OCI-LY7 (cell line): ENCODE measurements at regions not wholly inside any gene's neighbourhood (a gene's known extent, or its start where the extent isn't known, plus 50 kb on each side); places are given as distances from the start of the nearest gene placed in this dataset.
"Not testable (repeated sequence)": the region's sequence is repeated elsewhere in the genome, so short reads cannot be mapped to it uniquely, and the experiment has no call there.

Source experiments
- BruUV-seq: library from RNA; stranded (reverse); fragments of 400-500 nt; replicated peaks from 2 replicates; lab custom pipeline; 2021; lab: Mats Ljungman, UMichigan
- CTCF ChIA-PET: fragments of 300-600 bp; sonication (Branson Sonifier 250); formaldehyde crosslinking; loops from one replicate; lab custom pipeline; 2022; ENCODE audit warnings: antibody characterized with exemption; ENCODE audit not compliant: unreplicated experiment; lab: Charles Lee
- POLR2A ChIA-PET: fragments of 300-600 bp; sonication (Branson Sonifier 250); formaldehyde crosslinking; loops from one replicate; lab custom pipeline; 2022; ENCODE audit warnings: antibody characterized with exemption; lab: Charles Lee
- DNase-seq: peaks from one replicate; pipeline ENCODE4 v3.0.0-alpha.2; 2015; ENCODE audit warnings: low spot score
- H2AFZ ChIP-seq: fragments of 200-600 bp; sonication (generic), shearing (Covaris generic); 2 replicates; pipeline ENCODE4 v1.6.1; 2014; ENCODE audit warnings: mild to moderate bottlenecking, antibody characterized with exemption, low read length, moderate library complexity
- H3K27ac ChIP-seq: fragments of 200-600 bp; sonication (generic); 2 replicates; pipeline ENCODE4 v1.5.1; 2014; ENCODE audit warnings: mixed run types, low read depth, mild to moderate bottlenecking, moderate library complexity, low read length, inconsistent platforms; ENCODE audit not compliant: poor library complexity, severe bottlenecking
- H3K36me3 ChIP-seq: fragments of 200-600 bp; sonication (generic); 2 replicates; pipeline ENCODE4 v1.6.1; 2014; ENCODE audit warnings: mild to moderate bottlenecking, antibody characterized with exemption, low read length, moderate library complexity, mixed read lengths; ENCODE audit not compliant: insufficient read depth
- H3K4me1 ChIP-seq: fragments of 200-600 bp; sonication (generic); 2 replicates; pipeline ENCODE4 v1.5.1; 2014; ENCODE audit warnings: mild to moderate bottlenecking, low read length; ENCODE audit not compliant: insufficient read depth, poor library complexity, severe bottlenecking
- H3K4me2 ChIP-seq: fragments of 200-600 bp; sonication (generic); 2 replicates; pipeline ENCODE4 v1.6.1; 2014; ENCODE audit warnings: mild to moderate bottlenecking, low read length
- H3K4me3 ChIP-seq: fragments of 200-600 bp; sonication (generic); 2 replicates; pipeline ENCODE4 v1.5.1; 2014; ENCODE audit warnings: mild to moderate bottlenecking, low read depth, low read length; ENCODE audit not compliant: poor library complexity, severe bottlenecking
- H3K79me2 ChIP-seq: fragments of 200-600 bp; sonication (generic); 2 replicates; pipeline ENCODE4 v1.6.1; 2016; ENCODE audit warnings: low read depth, mild to moderate bottlenecking, low read length, moderate library complexity, mixed read lengths; ENCODE audit not compliant: insufficient read depth
- H3K9me2 ChIP-seq: fragments of 200-600 bp; sonication (generic); 2 replicates; pipeline ENCODE4 v1.6.1; 2016; ENCODE audit warnings: mild to moderate bottlenecking, low read length, mixed read lengths; ENCODE audit not compliant: insufficient read depth
- H3K9me3 ChIP-seq: fragments of 200-600 bp; sonication (generic); 2 replicates; pipeline ENCODE4 v1.6.1; 2014; ENCODE audit warnings: mild to moderate bottlenecking, mixed run types, low read length, mixed read lengths
- H4K20me1 ChIP-seq: fragments of 200-600 bp; sonication (generic); 2 replicates; pipeline ENCODE4 v1.6.1; 2014; ENCODE audit warnings: mild to moderate bottlenecking, antibody characterized with exemption, low read length, moderate library complexity, mixed read lengths; ENCODE audit not compliant: insufficient read depth
- CTCF ChIP-seq: fragments of 200-600 bp; sonication (generic); conservative IDR thresholded peaks from 2 replicates; pipeline ENCODE4 v1.5.1; 2014; ENCODE audit warnings: mild to moderate bottlenecking, antibody characterized with exemption, low read length, moderate library complexity, mixed read lengths
- EZH2phosphoT487 ChIP-seq: fragments of 200-600 bp; sonication (generic); IDR thresholded peaks from 2 replicates; pipeline ENCODE4 v1.6.1; 2018; ENCODE audit warnings: low read depth, borderline replicate concordance, mild to moderate bottlenecking, mixed run types, antibody characterized with exemption, low read length, moderate library complexity, mixed read lengths
- intact Hi-C: fragments of 100-400 bp; cut with micrococcal nuclease; formaldehyde crosslinking; loops from one replicate; pipeline ENCODE4 v1.10.0; 2022; ENCODE audit not compliant: unreplicated experiment

GRCh38 chr20:6660441-6660840 lies 107.0 kb upstream of the BMP2 start:
- CTCF ChIA-PET = no interaction called here
- no peak overlapping the region for H3K27ac ChIP-seq
- H3K4me1 ChIP-seq = no peaks in the 10 kb centered on the region
- H3K4me2 ChIP-seq = no peak overlapping the region
- H3K9me2 ChIP-seq = no peaks in the 10 kb centered on the region
- H3K79me2 ChIP-seq = no peaks in the 10 kb centered on the region
- DNase-seq = no peak
- H2AFZ ChIP-seq = no peak overlapping the region
- POLR2A ChIA-PET = interaction anchor here (1.3 kb wide), 1 partner anchor 11 kb away, joined by 4 read pairs; no protein-coding TSS in a partner anchor
- no peaks in the 10 kb centered on the region for H3K36me3 ChIP-seq
- BruUV-seq = no TSS peak
- no peak overlapping the region for H3K4me3 ChIP-seq
- TF ChIP-seq EZH2phosphoT487 (no peak), CTCF (no peak)
- H3K9me3 ChIP-seq = no peaks in the 10 kb centered on the region
- H4K20me1 ChIP-seq = no peaks in the 10 kb centered on the region
- intact Hi-C loops = no loop called here

GRCh38 chr20:6658909-6659308 lies 108.6 kb upstream of the BMP2 start:
- POLR2A ChIA-PET, H3K4me1 ChIP-seq, H3K36me3 ChIP-seq, H4K20me1 ChIP-seq, H2AFZ ChIP-seq, H3K4me3 ChIP-seq, DNase-seq, H3K9me3 ChIP-seq, BruUV-seq, H3K9me2 ChIP-seq, H3K79me2 ChIP-seq, intact Hi-C loops, H3K4me2 ChIP-seq, CTCF ChIA-PET, H3K27ac ChIP-seq: not testable (repeated sequence)

GRCh38 chr20:6657904-6658303 lies 109.6 kb upstream of the BMP2 start:
- POLR2A ChIA-PET = interaction anchor here (0.7 kb wide), 1 partner anchor 72 kb away, joined by 7 read pairs; no protein-coding TSS in a partner anchor
- no TSS peak for BruUV-seq

More at GRCh38 chr20:6657904-6658303, 109.6 kb upstream of the BMP2 start:
- Histone ChIP-seq H3K36me3 (no peaks in the 10 kb centered on the region), H3K9me2 (no peaks in the 10 kb centered on the region), H3K4me3 (no peak overlapping the region), H2AFZ (no peak overlapping the region), H3K27ac (no peak overlapping the region), H3K79me2 (no peaks in the 10 kb centered on the region), H3K4me1 (no peaks in the 10 kb centered on the region), H4K20me1 (no peaks in the 10 kb centered on the region), H3K9me3 (no peaks in the 10 kb centered on the region), H3K4me2 (no peak overlapping the region)
- TF ChIP-seq CTCF = no peak
- TF ChIP-seq EZH2phosphoT487 = no peak
- no peak for DNase-seq
- CTCF ChIA-PET = interaction anchor here (0.6 kb wide), 1 partner anchor 1924 kb away, joined by 3 read pairs; no protein-coding TSS in a partner anchor
- intact Hi-C loops = no loop called here
